Gastrocnemius medialis (tissue), 4 donors: ENCODE measurements at regions not wholly inside any gene's neighbourhood (a gene's known extent, or its start where the extent isn't known, plus 50 kb on each side); places are given as distances from the start of the nearest gene placed in this dataset.
"Not testable (repeated sequence)": the region's sequence is repeated elsewhere in the genome, so short reads cannot be mapped to it uniquely, and the experiment has no call there.

Source experiments
- ATAC-seq, 2 donors: fragments of 150-250 bp; one replicate each; pipeline ENCODE4 v1.9.1; 2016
- DNase-seq, 2 donors: peaks; one replicate each; pipeline ENCODE4 v3.0.0-alpha.2; 2019
- H3K27ac ChIP-seq, 4 donors: fragments of 200-600 bp; sonication (generic); 1 replicate in 1 of 4; 2 replicates in 3 of 4; pipeline ENCODE4 v1.5.1; 2016 to 2018; ENCODE audit warnings: mild to moderate bottlenecking in 2 of 4, moderate library complexity in 1 of 4
- H3K27me3 ChIP-seq, 3 donors: fragments of 200-600 bp; sonication (generic) in 2 of 3; 1 replicate in 1 of 3; 2 replicates in 2 of 3; pipeline versions ENCODE4 v1.5.1 to v1.6.0; 2016 to 2019; ENCODE audit warnings: mild to moderate bottlenecking in 1 of 3, moderate library complexity in 1 of 3
- H3K36me3 ChIP-seq, 2 donors: fragments of 200-600 bp; sonication (generic) in 1 of 2; one replicate each; pipeline ENCODE4 v1.5.1; 2017 to 2018
- H3K4me1 ChIP-seq, 2 donors: fragments of 200-600 bp; sonication (generic) in 1 of 2; one replicate each; pipeline ENCODE4 v1.5.1; 2016 to 2017; ENCODE audit warnings: mild to moderate bottlenecking in 2 of 2
- H3K4me3 ChIP-seq, 4 donors: fragments of 200-600 bp; sonication (generic) in 3 of 4; 1 replicate in 1 of 4; 2 replicates in 3 of 4; pipeline ENCODE4 v1.5.1; 2016 to 2019; ENCODE audit warnings: mild to moderate bottlenecking in 2 of 4
- H3K9me3 ChIP-seq, 3 donors: fragments of 200-600 bp; sonication (generic) in 2 of 3; 1 replicate in 1 of 3; 2 replicates in 2 of 3; pipeline ENCODE4 v1.5.1; 2016 to 2019
- CTCF ChIP-seq, 5 experiments: fragments of 450-650 bp in 3 of 5; fragments of 200-600 bp in 2 of 5; sonication (generic) in 2 of 5; IDR thresholded peaks in 4 of 5; conservative IDR thresholded peaks in 1 of 5; 1 replicate in 4 of 5; 2 replicates in 1 of 5; pipeline ENCODE4 v1.5.1; 2016 to 2019; ENCODE audit warnings: antibody characterized with exemption in 5 of 5, mild to moderate bottlenecking in 3 of 5, moderate library complexity in 3 of 5
- POLR2A ChIP-seq, 2 donors: fragments of 450-650 bp; IDR thresholded peaks; one replicate each; pipeline ENCODE4 v1.6.1; 2017; ENCODE audit warnings: antibody characterized with exemption in 2 of 2, mild to moderate bottlenecking in 2 of 2, moderate library complexity in 2 of 2
- in situ Hi-C, 4 donors: fragments of 200-750 bp; cut with MboI; loops; one replicate each; pipeline versions ENCODE4 v1.15.0 to v1.8.0; 2017; ENCODE audit warnings: low sequenced_read_pairs in 4 of 4
- intact Hi-C: fragments of 100-400 bp; cut with DNase I; formaldehyde crosslinking; loops from one replicate; pipeline ENCODE4 v1.15.1; 2023; ENCODE audit warnings: low total_unique reads

- TF ChIP-seq POLR2A (IDR thresholded peaks at IDR 0.05) (no peak), CTCF (IDR thresholded peaks at IDR 0.05 in 4 of 5, conservative IDR thresholded peaks at IDR 0.05 in 1 of 5) (no peak)
- Histone ChIP-seq H3K27me3 (no peaks in the 10 kb centered on the region), H3K36me3 (no peaks in the 10 kb centered on the region), H3K4me1 (no peaks in the 10 kb centered on the region), H3K27ac (no peak overlapping the region), H3K9me3 (no peaks in the 10 kb centered on the region), H3K4me3 (no peak overlapping the region)
- intact Hi-C loops: no loop called here
- in situ Hi-C loops: no loop called here
- no peak for ATAC-seq
- no peak for DNase-seq
These were observed 1384.4 kb upstream of the PCDH10 start for GRCh38 chr4:131764730-131765129.

GRCh38 chr4:131774382-131774781, 1374.7 kb upstream of the PCDH10 start:
- H3K36me3 ChIP-seq, H3K27me3 ChIP-seq, H3K4me1 ChIP-seq, ATAC-seq, H3K9me3 ChIP-seq, intact Hi-C loops, H3K4me3 ChIP-seq, DNase-seq, in situ Hi-C loops, H3K27ac ChIP-seq: not testable (repeated sequence)

- H3K4me3 ChIP-seq, ATAC-seq, in situ Hi-C loops, H3K9me3 ChIP-seq, H3K27ac ChIP-seq, H3K27me3 ChIP-seq, intact Hi-C loops, H3K4me1 ChIP-seq, H3K36me3 ChIP-seq, DNase-seq: not testable (repeated sequence)
These were observed 1338.5 kb upstream of the PCDH10 start for GRCh38 chr4:131810565-131810964.
